Mesothelial cell of epicardium (in vitro differentiated cells): ENCODE measurements at regions not wholly inside any gene's neighbourhood (a gene's known extent, or its start where the extent isn't known, plus 50 kb on each side); places are given as distances from the start of the nearest gene placed in this dataset.
A peak's percentile ranks its signal among the peaks of the same experiment; 100 is the strongest.
"Not testable (repeated sequence)": the region's sequence is repeated elsewhere in the genome, so short reads cannot be mapped to it uniquely, and the experiment has no call there.

Experiments used
- DNase-seq, 2 experiments: peaks; one replicate each; pipeline ENCODE4 v3.0.0; 2021; ENCODE audit warnings: low spot score in 2 of 2; ENCODE audit not compliant: unreplicated experiment in 2 of 2
- H3K27ac Mint-ChIP-seq: 2 replicates; pipeline ENCODE4 v1.8.0; 2021; ENCODE audit warnings: mixed read lengths
- H3K27me3 Mint-ChIP-seq: 2 replicates; pipeline ENCODE4 v1.8.0; 2021; ENCODE audit warnings: low read depth, mixed read lengths
- H3K36me3 Mint-ChIP-seq: 2 replicates; pipeline ENCODE4 v1.8.0; 2021; ENCODE audit warnings: mixed read lengths
- H3K4me1 Mint-ChIP-seq: 2 replicates; pipeline ENCODE4 v1.8.0; 2021; ENCODE audit warnings: mixed read lengths
- H3K4me3 Mint-ChIP-seq: 2 replicates; pipeline ENCODE4 v1.8.0; 2021; ENCODE audit warnings: mild to moderate bottlenecking, moderate library complexity, mixed read lengths
- H3K9me3 Mint-ChIP-seq: 2 replicates; pipeline ENCODE4 v1.8.0; 2021; ENCODE audit warnings: mixed read lengths
- CTCF ChIP-seq: fragments of 200-600 bp; sonication (generic); IDR thresholded peaks from one replicate; pipeline ENCODE4 v1.5.0; 2021; ENCODE audit warnings: antibody characterized with exemption; ENCODE audit not compliant: unreplicated experiment

- no peak for DNase-seq
- Mint-ChIP-seq H3K27ac (peak overlapping the region; percentile 63), H3K27me3 (no peaks in the 10 kb centered on the region), H3K4me1 (peaks cover 31% of the 10 kb centered on the region), H3K4me3 (no peak overlapping the region), H3K36me3 (peaks cover under 1% of the 10 kb centered on the region), H3K9me3 (peaks cover 12% of the 10 kb centered on the region)
- no peak for TF ChIP-seq CTCF
These were observed 1013.3 kb downstream of the MAT2B start for GRCh38 chr5:164518741-164519080.

- Mint-ChIP-seq H3K27me3 (no peaks in the 10 kb centered on the region), H3K9me3 (peaks cover 3% of the 10 kb centered on the region), H3K4me3 (no peak overlapping the region), H3K4me1 (peaks cover 18% of the 10 kb centered on the region), H3K36me3 (no peaks in the 10 kb centered on the region), H3K27ac (peak overlapping the region; percentile 37)
- no peak for TF ChIP-seq CTCF
- DNase-seq = no peak
These were observed 1026.9 kb downstream of the MAT2B start for GRCh38 chr5:164532235-164532900.

GRCh38 chr5:164533426-164533825, 1028.0 kb downstream of the MAT2B start:
- not testable (repeated sequence) for H3K27ac Mint-ChIP-seq, DNase-seq, H3K36me3 Mint-ChIP-seq, H3K27me3 Mint-ChIP-seq, H3K9me3 Mint-ChIP-seq, H3K4me3 Mint-ChIP-seq
- H3K4me1 Mint-ChIP-seq = peaks cover 18% of the 10 kb centered on the region

GRCh38 chr5:164540174-164540573, 1034.8 kb downstream of the MAT2B start:
- TF ChIP-seq CTCF = no peak
- Mint-ChIP-seq H3K4me3 (no peak overlapping the region), H3K4me1 (no peaks in the 10 kb centered on the region), H3K27me3 (no peaks in the 10 kb centered on the region), H3K9me3 (peaks cover 13% of the 10 kb centered on the region), H3K27ac (no peak overlapping the region), H3K36me3 (no peaks in the 10 kb centered on the region)
- no peak for DNase-seq

- H3K4me1 Mint-ChIP-seq = no peaks in the 10 kb centered on the region
- no peak overlapping the region for H3K4me3 Mint-ChIP-seq
- no peak for DNase-seq
- H3K36me3 Mint-ChIP-seq = peaks cover 4% of the 10 kb centered on the region
- no peak overlapping the region for H3K27ac Mint-ChIP-seq
- H3K27me3 Mint-ChIP-seq = no peaks in the 10 kb centered on the region
- H3K9me3 Mint-ChIP-seq = peaks cover 28% of the 10 kb centered on the region
- TF ChIP-seq CTCF = no peak
These were observed 1040.1 kb downstream of the MAT2B start for GRCh38 chr5:164545507-164545906.

- Mint-ChIP-seq H3K27me3 (no peaks in the 10 kb centered on the region), H3K27ac (no peak overlapping the region), H3K4me3 (no peak overlapping the region), H3K9me3 (peaks cover 11% of the 10 kb centered on the region), H3K4me1 (peaks cover 8% of the 10 kb centered on the region), H3K36me3 (peaks cover 5% of the 10 kb centered on the region)
- TF ChIP-seq CTCF = no peak
- DNase-seq = no peak
These were observed 1048.4 kb downstream of the MAT2B start for GRCh38 chr5:164553851-164554250.
